ENCODE measurements at regions not wholly inside any gene's neighbourhood (a gene's known extent, or its start where the extent isn't known, plus 50 kb on each side); places are given as distances from the start of the nearest gene placed in this dataset.

GRCh38 chr18:57973889-57974288 is 70.1 kb upstream of the NEDD4L start:
- TF ChIP-seq CTCF (IDR thresholded peaks at IDR 0.05) (no peak), YY1 (IDR thresholded peaks at IDR 0.05; ENCODE audit: low read depth) (no peak), FOXJ3 (CRISPR knock-in tag; IDR thresholded peaks at IDR 0.05) (no peak), EP300 (IDR thresholded peaks at IDR 0.05; ENCODE audit: borderline replicate concordance in 1 of 2, low read depth in 1 of 2, low read length in 1 of 2) (no peak), RAD21 (IDR thresholded peaks at IDR 0.05; ENCODE audit: low read length) (no peak), REST (IDR thresholded peaks at IDR 0.05; ENCODE audit: low read depth, low read length) (no peak), POLR2AphosphoS5 (IDR thresholded peaks at IDR 0.05; ENCODE audit: low read depth, low read length) (no peak), SMC3 (IDR thresholded peaks at IDR 0.05; ENCODE audit: low read depth, low read length) (no peak), EZH2phosphoT487 (IDR thresholded peaks at IDR 0.05; ENCODE audit: borderline replicate concordance, low read depth) (no peak), MAX (IDR thresholded peaks at IDR 0.05; ENCODE audit: low read depth) (no peak), FOXM1 (IDR thresholded peaks at IDR 0.05; ENCODE audit: low read depth) (no peak), IRF3 (IDR thresholded peaks at IDR 0.05; ENCODE audit: low read depth, low read length) (no peak), NRF1 (IDR thresholded peaks at IDR 0.05; ENCODE audit: low read depth, low read length) (no peak), USF1 (IDR thresholded peaks at IDR 0.05; ENCODE audit: borderline replicate concordance, low read depth) (no peak)
